ENCODE measurements at regions not wholly inside any gene's neighbourhood (a gene's known extent, or its start where the extent isn't known, plus 50 kb on each side); places are given as distances from the start of the nearest gene placed in this dataset.
"Not testable (repeated sequence)": the region's sequence is repeated elsewhere in the genome, so short reads cannot be mapped to it uniquely, and the experiment has no call there.

GRCh38 chrX:144129511-144129910, 245.6 kb downstream of the UBE2NL start:
- TF ChIP-seq CTCF, POLR2A (IDR thresholded peaks at IDR 0.05): not testable (repeated sequence)

Measured in adrenal gland (tissue), 5 donors.